IMR-90 (cell line): ENCODE measurements at regions not wholly inside any gene's neighbourhood (a gene's known extent, or its start where the extent isn't known, plus 50 kb on each side); places are given as distances from the start of the nearest gene placed in this dataset.

Experiments used
- ATAC-seq: fragments of 200-7000 bp; cut with Tn5 transposase; 2 replicates; pipeline ENCODE4 v1.9.1; 2020; ENCODE audit warnings: low read depth, mild to moderate bottlenecking, moderate library complexity
- BruUV-seq: library from RNA; stranded (reverse); fragments of 400-500 nt; replicated peaks from 2 replicates; lab custom pipeline; 2021; lab: Mats Ljungman, UMichigan
- CTCF ChIA-PET: fragments of 300-600 bp; formaldehyde crosslinking; extraction: SDS; loops from one replicate; lab custom pipeline; 2021; ENCODE audit warnings: antibody characterized with exemption; lab: Yijun Ruan, JAX
- POLR2A ChIA-PET: fragments of 300-600 bp; sonication (Branson Sonifier 250); formaldehyde crosslinking; loops from one replicate; lab custom pipeline; 2022; ENCODE audit warnings: antibody characterized with exemption; ENCODE audit not compliant: unreplicated experiment; lab: Charles Lee
- DNase-seq: peaks from one replicate; pipeline ENCODE4 v3.0.0; 2013
- H2AFZ ChIP-seq: replicated peaks from 2 replicates; pipeline ENCODE3; 2013; ENCODE audit warnings: low read length, mild to moderate bottlenecking; ENCODE audit not compliant: poor library complexity
- H2AK5ac ChIP-seq: 2 replicates; pipeline ENCODE4 v1.6.1; 2013; ENCODE audit warnings: low read depth, low read length, inconsistent platforms
- H2AK9ac ChIP-seq: replicated peaks from 2 replicates; pipeline ENCODE3; 2013; ENCODE audit warnings: mild to moderate bottlenecking, low read depth, low read length, moderate library complexity; ENCODE audit not compliant: poor library complexity
- H2BK120ac ChIP-seq: 2 replicates; pipeline ENCODE4 v1.6.1; 2013; ENCODE audit warnings: low read depth, low read length, inconsistent platforms
- H2BK15ac ChIP-seq: 3 replicates; pipeline ENCODE4 v1.6.1; 2013; ENCODE audit warnings: low read depth, low read length, inconsistent platforms
- H2BK20ac ChIP-seq: 2 replicates; pipeline ENCODE4 v1.6.1; 2013; ENCODE audit warnings: low read depth, mild to moderate bottlenecking, inconsistent platforms, low read length, moderate library complexity
- H2BK5ac ChIP-seq: 2 replicates; pipeline ENCODE4 v1.6.1; 2013; ENCODE audit warnings: mild to moderate bottlenecking, low read depth, low read length, inconsistent platforms; ENCODE audit not compliant: poor library complexity, severe bottlenecking
- H3K14ac ChIP-seq: replicated peaks from 2 replicates; pipeline ENCODE4 v1.6.1; 2013; ENCODE audit warnings: low read depth, low read length, inconsistent platforms
- H3K18ac ChIP-seq: 2 replicates; pipeline ENCODE4 v1.6.1; 2013; ENCODE audit warnings: low read depth, low read length, control low read depth
- H3K23ac ChIP-seq: 2 replicates; pipeline ENCODE4 v1.6.1; 2013; ENCODE audit warnings: low read depth, low read length, inconsistent platforms
- H3K27ac ChIP-seq: 2 replicates; pipeline ENCODE4 v1.5.1; 2013; ENCODE audit warnings: mild to moderate bottlenecking, control low read depth, low read length; ENCODE audit not compliant: insufficient read depth
- H3K27me3 ChIP-seq: 2 replicates; pipeline ENCODE4 v1.6.1; 2013; ENCODE audit warnings: low read length; ENCODE audit not compliant: control insufficient read depth, insufficient read depth
- H3K36me3 ChIP-seq: 2 replicates; pipeline ENCODE4 v1.6.1; 2013; ENCODE audit warnings: low read length, mixed read lengths; ENCODE audit not compliant: control insufficient read depth, insufficient read depth
- H3K4ac ChIP-seq: 2 replicates; pipeline ENCODE4 v1.6.1; 2013; ENCODE audit warnings: low read depth, low read length, inconsistent platforms
- H3K4me1 ChIP-seq: 2 replicates; pipeline ENCODE4 v1.6.1; 2013; ENCODE audit warnings: low read length, mixed read lengths; ENCODE audit not compliant: control insufficient read depth, insufficient read depth
- H3K4me2 ChIP-seq: 2 replicates; pipeline ENCODE4 v1.6.1; 2013; ENCODE audit warnings: low read depth, mild to moderate bottlenecking, control low read depth, low read length, moderate library complexity
- H3K4me3 ChIP-seq: 2 replicates; pipeline ENCODE4 v1.5.1; 2013; ENCODE audit warnings: low read depth, mild to moderate bottlenecking, control low read depth, low read length, moderate library complexity; ENCODE audit not compliant: insufficient read depth
- H3K56ac ChIP-seq: 2 replicates; pipeline ENCODE4 v1.6.1; 2013; ENCODE audit warnings: low read length, inconsistent platforms; ENCODE audit not compliant: insufficient read depth; ENCODE audit errors: extremely low read depth
- H3K79me1 ChIP-seq, 2 experiments: 2 replicates each; pipeline ENCODE4 v1.6.1; 2013; ENCODE audit warnings: low read length in 2 of 2, inconsistent platforms in 1 of 2, low read depth in 1 of 2
- H3K9ac ChIP-seq: 2 replicates; pipeline ENCODE4 v1.6.1; 2013; ENCODE audit warnings: low read depth, low read length, control low read depth
- H3K9me1 ChIP-seq: 2 replicates; pipeline ENCODE4 v1.6.1; 2013; ENCODE audit warnings: low read length, inconsistent platforms; ENCODE audit not compliant: insufficient read depth
- H3K9me3 ChIP-seq: 2 replicates; pipeline ENCODE4 v1.6.1; 2013; ENCODE audit warnings: low read length; ENCODE audit not compliant: control insufficient read depth, insufficient read depth
- H4K20me1 ChIP-seq: 2 replicates; pipeline ENCODE4 v1.6.1; 2013; ENCODE audit warnings: low read length, inconsistent platforms; ENCODE audit not compliant: insufficient read depth
- H4K5ac ChIP-seq: 2 replicates; pipeline ENCODE4 v1.6.1; 2013; ENCODE audit warnings: mild to moderate bottlenecking, low read depth, low read length, control low read depth
- H4K8ac ChIP-seq, 2 experiments: 2 replicates each; pipeline ENCODE4 v1.6.1; 2013; ENCODE audit warnings: low read depth in 2 of 2, low read length in 2 of 2, control low read depth in 1 of 2, inconsistent platforms in 1 of 2
- H4K91ac ChIP-seq: 2 replicates; pipeline ENCODE4 v1.6.1; 2013; ENCODE audit warnings: low read depth, low read length, inconsistent platforms; ENCODE audit not compliant: insufficient read depth
- BHLHE40 ChIP-seq: fragments of 150-350 bp; IDR thresholded peaks from 2 replicates; pipeline ENCODE4 v1.6.1; 2016; ENCODE audit warnings: mild to moderate bottlenecking, low read depth, low read length
- MAZ ChIP-seq: IDR thresholded peaks from 2 replicates; pipeline ENCODE4 v1.6.1; 2012; ENCODE audit warnings: low read depth, mild to moderate bottlenecking, low read length, improper control_type of control experiment, moderate library complexity, borderline replicate concordance
- MXI1 ChIP-seq: IDR thresholded peaks from 2 replicates; pipeline ENCODE4 v1.6.1; 2012; ENCODE audit warnings: low read depth, mild to moderate bottlenecking, low read length, moderate library complexity, borderline replicate concordance
- POLR2A ChIP-seq: IDR thresholded peaks from 2 replicates; pipeline ENCODE4 v1.6.1; 2012; ENCODE audit warnings: mild to moderate bottlenecking, low read depth, low read length
- RFX5 ChIP-seq: IDR thresholded peaks from 2 replicates; pipeline ENCODE4 v1.8.0; 2012; ENCODE audit warnings: low read depth, mild to moderate bottlenecking, low read length, moderate library complexity
- SMC3 ChIP-seq: fragments of 150-350 bp; IDR thresholded peaks from 2 replicates; pipeline ENCODE4 v1.6.1; 2016; ENCODE audit warnings: low read depth, mild to moderate bottlenecking, antibody characterized with exemption, low read length, moderate library complexity
- USF2 ChIP-seq: fragments of 150-350 bp; IDR thresholded peaks from 2 replicates; pipeline ENCODE4 v1.6.1; 2017; ENCODE audit warnings: mild to moderate bottlenecking, antibody characterized with exemption, low read length, low read depth
- WGBS, 2 experiments: methylation state at CpG; one replicate each; pipeline versions ENCODE4 v1.1.5 to v1.1.7; 2013; ENCODE audit warnings: missing lambda C conversion rate in 2 of 2; ENCODE audit not compliant: insufficient read length in 1 of 2; ENCODE audit errors: extremely low coverage in 2 of 2; 5-methylcytosine and 5-hydroxymethylcytosine counted together
- dilution Hi-C: fragments of 300-500 bp; cut with HindIII; formaldehyde crosslinking; loops from one replicate; pipeline ENCODE4 v1.14.3; 2018; ENCODE audit warnings: low sequenced_read_pairs; ENCODE audit not compliant: unreplicated experiment
- in situ Hi-C: fragments of 300-500 bp; cut with MboI; formaldehyde crosslinking; loops from 3 replicates; pipeline ENCODE4 v1.14.3; 2019; ENCODE audit warnings: low sequenced_read_pairs, inconsistent platforms, mixed read lengths
- intact Hi-C: fragments of 100-400 bp; cut with micrococcal nuclease; formaldehyde crosslinking; loops from 2 replicates; pipeline ENCODE4 v1.10.0; 2022
- TF ChIP-seq, protein P1 (sequence below): conservative IDR thresholded peaks from 2 replicates; pipeline ENCODE4 v1.5.1; 2012; ENCODE audit warnings: mild to moderate bottlenecking, low read depth, low read length, improper control_type of control experiment
- TF ChIP-seq, protein P2 (sequence below): fragments of 150-350 bp; IDR thresholded peaks from 2 replicates; pipeline ENCODE4 v1.6.1; 2016; ENCODE audit warnings: low read depth, mild to moderate bottlenecking, low read length, moderate library complexity, borderline replicate concordance

- ChIA-PET POLR2A (no interaction called here), CTCF (no interaction called here)
- H2AFZ ChIP-seq: no peak overlapping the region
- no peak for TF ChIP-seq MXI1
- TF ChIP-seq USF2: no peak
- TF ChIP-seq MAZ: no peak
- TF ChIP-seq SMC3: no peak
- TF ChIP-seq BHLHE40: no peak
- no peak for TF ChIP-seq POLR2A
- no peak for TF ChIP-seq RFX5
- TF ChIP-seq, protein P1, sequence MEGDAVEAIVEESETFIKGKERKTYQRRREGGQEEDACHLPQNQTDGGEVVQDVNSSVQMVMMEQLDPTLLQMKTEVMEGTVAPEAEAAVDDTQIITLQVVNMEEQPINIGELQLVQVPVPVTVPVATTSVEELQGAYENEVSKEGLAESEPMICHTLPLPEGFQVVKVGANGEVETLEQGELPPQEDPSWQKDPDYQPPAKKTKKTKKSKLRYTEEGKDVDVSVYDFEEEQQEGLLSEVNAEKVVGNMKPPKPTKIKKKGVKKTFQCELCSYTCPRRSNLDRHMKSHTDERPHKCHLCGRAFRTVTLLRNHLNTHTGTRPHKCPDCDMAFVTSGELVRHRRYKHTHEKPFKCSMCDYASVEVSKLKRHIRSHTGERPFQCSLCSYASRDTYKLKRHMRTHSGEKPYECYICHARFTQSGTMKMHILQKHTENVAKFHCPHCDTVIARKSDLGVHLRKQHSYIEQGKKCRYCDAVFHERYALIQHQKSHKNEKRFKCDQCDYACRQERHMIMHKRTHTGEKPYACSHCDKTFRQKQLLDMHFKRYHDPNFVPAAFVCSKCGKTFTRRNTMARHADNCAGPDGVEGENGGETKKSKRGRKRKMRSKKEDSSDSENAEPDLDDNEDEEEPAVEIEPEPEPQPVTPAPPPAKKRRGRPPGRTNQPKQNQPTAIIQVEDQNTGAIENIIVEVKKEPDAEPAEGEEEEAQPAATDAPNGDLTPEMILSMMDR: no peak
- TF ChIP-seq, protein P2, sequence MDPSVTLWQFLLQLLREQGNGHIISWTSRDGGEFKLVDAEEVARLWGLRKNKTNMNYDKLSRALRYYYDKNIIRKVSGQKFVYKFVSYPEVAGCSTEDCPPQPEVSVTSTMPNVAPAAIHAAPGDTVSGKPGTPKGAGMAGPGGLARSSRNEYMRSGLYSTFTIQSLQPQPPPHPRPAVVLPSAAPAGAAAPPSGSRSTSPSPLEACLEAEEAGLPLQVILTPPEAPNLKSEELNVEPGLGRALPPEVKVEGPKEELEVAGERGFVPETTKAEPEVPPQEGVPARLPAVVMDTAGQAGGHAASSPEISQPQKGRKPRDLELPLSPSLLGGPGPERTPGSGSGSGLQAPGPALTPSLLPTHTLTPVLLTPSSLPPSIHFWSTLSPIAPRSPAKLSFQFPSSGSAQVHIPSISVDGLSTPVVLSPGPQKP: no peak
- DNase-seq (no peak), ATAC-seq (no peak)
- no peak overlapping the region for H3K23ac ChIP-seq
- H4K91ac ChIP-seq: no peak overlapping the region
- no peak overlapping the region for H2AK5ac ChIP-seq
- H3K56ac ChIP-seq: no peak overlapping the region
- H3K4ac ChIP-seq: no peak overlapping the region
- H3K9ac ChIP-seq: no peak overlapping the region
- dilution Hi-C loops: no loop called here
- H4K20me1 ChIP-seq: no peaks in the 10 kb centered on the region
- H3K9me1 ChIP-seq: no peaks in the 10 kb centered on the region
- H2BK20ac ChIP-seq: no peak overlapping the region
- H2BK120ac ChIP-seq: no peak overlapping the region
- H3K27me3 ChIP-seq: no peaks in the 10 kb centered on the region
- H3K4me1 ChIP-seq: no peaks in the 10 kb centered on the region
- H3K14ac ChIP-seq: no peak overlapping the region
- no peak overlapping the region for H2BK15ac ChIP-seq
- in situ Hi-C loops: no loop called here
- H3K27ac ChIP-seq: no peak overlapping the region
- H3K36me3 ChIP-seq: no peaks in the 10 kb centered on the region
- no peak overlapping the region for H2BK5ac ChIP-seq
- no CpG with 5 or more reads among the region's 4 CpGs for WGBS, 2 experiments
- no peak overlapping the region for H3K4me3 ChIP-seq
- no peak overlapping the region for H3K18ac ChIP-seq
- no peak overlapping the region for H3K4me2 ChIP-seq
- H3K9me3 ChIP-seq: no peaks in the 10 kb centered on the region
- no peak overlapping the region for H4K5ac ChIP-seq
- H2AK9ac ChIP-seq: no peak overlapping the region
- BruUV-seq: no TSS peak
- intact Hi-C loops: no loop called here
- H3K79me1 ChIP-seq: no peaks in the 10 kb centered on the region
- H4K8ac ChIP-seq: no peak overlapping the region
Observed at GRCh38 chr14:76589246-76589645, 172.0 kb upstream of the VASH1 start.
